ENCODE measurements at regions not wholly inside any gene's neighbourhood (a gene's known extent, or its start where the extent isn't known, plus 50 kb on each side); places are given as distances from the start of the nearest gene placed in this dataset.
"Not testable (repeated sequence)": the region's sequence is repeated elsewhere in the genome, so short reads cannot be mapped to it uniquely, and the experiment has no call there.

GRCh38 chr4:151459375-151459774 is 50.4 kb downstream of the FHIP1A start:
- no peak for DNase-seq

DNA sequence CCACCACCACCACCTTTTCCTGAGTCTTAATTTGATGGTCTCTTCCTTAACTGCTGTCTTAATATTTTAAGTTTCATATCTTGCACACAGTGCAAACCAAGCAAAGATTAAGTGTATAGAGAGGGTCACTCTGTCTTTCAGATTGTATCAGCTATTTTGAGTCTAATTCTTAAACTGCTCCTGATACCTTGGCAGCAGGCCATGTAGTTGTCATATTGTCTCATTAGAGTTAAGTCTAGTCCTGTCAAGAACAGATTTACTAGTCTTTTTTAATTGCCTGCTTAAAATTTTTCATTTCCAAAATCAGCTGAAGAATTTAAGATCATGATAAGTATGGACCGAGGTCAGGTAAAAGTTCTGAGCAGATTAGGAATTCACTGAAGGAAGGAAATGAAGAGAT is 51.5 kb downstream of the FHIP1A start:
- DNase-seq, result no peak

- peak; percentile 27 for DNase-seq
Observed at GRCh38 chr4:151462554-151462953, 53.6 kb downstream of the FHIP1A start.

- no peak for DNase-seq
Observed at GRCh38 chr4:151468715-151469696, 60.0 kb downstream of the FHIP1A start.

DNA sequence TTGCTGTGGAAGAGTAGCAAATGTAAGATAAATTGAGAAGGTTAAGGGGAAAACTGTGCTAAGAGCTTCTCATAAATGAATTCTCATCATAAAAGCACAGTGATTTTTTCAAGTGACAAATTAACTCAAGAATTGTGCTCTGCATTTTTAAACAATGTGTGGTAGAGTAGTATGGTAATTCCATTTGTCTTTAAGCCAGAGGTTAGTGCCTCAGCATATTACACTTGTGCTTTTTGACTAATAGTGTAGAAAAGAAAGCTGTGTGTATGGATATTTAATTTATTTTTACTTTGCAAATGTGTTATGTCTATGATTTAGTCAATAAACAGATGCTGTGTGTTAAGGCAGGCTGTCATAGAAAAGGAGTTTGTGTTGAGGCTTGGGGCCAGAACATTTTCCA is 61.0 kb downstream of the FHIP1A start:
- DNase-seq, result no peak

- no peak for DNase-seq
Observed at GRCh38 chr4:151471728-151472127, 62.8 kb downstream of the FHIP1A start.

- no peak for DNase-seq
Observed at GRCh38 chr4:151472297-151472696, 63.3 kb downstream of the FHIP1A start.

DNA sequence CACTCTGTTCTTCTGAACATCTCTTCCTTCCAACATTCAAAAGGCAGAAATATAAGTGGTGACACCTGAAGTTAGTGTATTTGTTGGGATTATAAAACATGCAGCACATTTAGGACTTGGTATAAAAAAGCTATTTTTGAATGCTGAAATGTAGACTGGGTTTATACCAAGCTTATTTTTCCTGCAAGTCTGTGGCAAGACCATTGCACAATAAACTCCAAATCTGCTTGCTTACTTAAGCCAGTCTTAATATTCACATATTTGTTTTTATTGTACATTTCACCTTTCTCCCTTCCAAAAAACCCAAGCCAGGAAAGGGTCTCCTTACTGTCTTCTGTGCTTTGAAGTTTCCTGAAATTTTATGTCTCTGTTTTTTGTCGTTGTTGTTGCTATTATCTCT is 63.7 kb downstream of the FHIP1A start:
- DNase-seq, result no peak

DNA sequence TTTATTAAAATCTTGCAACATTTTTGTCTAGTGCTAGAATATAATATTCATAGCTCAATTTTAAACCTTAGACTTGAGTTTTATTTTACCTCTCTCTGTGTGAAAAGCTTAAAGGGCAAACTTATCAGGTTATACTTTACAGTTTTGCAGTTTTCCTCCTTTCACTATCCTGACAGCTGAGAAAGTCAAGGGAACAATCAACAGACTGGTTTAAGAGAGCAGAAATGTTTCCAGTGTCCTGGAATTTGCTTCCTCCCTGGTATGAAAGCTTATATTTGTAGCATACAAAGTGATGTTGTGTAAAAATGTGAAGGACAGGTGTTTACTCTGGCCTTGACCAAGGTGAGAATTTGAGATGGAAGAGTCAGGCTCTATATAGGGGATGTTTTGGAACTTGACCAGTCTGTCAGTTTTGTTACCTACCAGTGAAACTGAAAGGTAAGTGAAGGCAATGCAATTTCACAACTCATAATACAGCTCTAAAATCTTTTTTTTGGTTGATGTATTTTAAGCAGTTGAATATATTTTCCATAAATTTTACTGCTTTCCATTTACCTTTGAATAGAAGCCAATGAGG is 64.6 kb downstream of the FHIP1A start:
- no peak for DNase-seq

GRCh38 chr4:151475035-151475714 is 66.2 kb downstream of the FHIP1A start:
- DNase-seq, result no peak

- DNase-seq, result no peak
Observed at GRCh38 chr4:151481813-151482212, 72.8 kb downstream of the FHIP1A start.

- DNase-seq, result no peak
Observed at GRCh38 chr4:151484396-151485102, 75.6 kb downstream of the FHIP1A start.

GRCh38 chr4:151485541-151486131 is 76.7 kb downstream of the FHIP1A start:
- no peak for DNase-seq

GRCh38 chr4:151486168-151486567 is 77.2 kb downstream of the FHIP1A start:
- DNase-seq, result no peak

DNA sequence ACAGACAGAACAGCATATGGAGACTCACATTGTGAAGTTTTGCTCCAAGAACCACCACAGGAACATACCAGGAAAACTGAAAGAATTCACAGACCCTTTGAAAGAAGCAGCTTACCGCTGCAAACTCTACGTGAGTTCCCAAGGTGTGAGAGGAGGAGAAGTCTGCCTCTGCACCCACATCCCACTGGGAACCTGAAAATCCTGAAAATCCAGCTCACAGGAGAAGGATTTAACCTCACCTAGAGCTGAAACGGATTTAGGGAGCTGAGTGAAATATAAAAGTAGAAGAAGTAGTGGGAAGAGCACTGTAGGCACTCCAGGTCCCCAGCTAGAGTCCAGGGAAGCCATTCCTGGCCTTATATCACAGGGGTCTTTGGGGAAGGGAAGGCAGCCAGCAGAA is 80.0 kb downstream of the FHIP1A start:
- no peak for DNase-seq

DNA sequence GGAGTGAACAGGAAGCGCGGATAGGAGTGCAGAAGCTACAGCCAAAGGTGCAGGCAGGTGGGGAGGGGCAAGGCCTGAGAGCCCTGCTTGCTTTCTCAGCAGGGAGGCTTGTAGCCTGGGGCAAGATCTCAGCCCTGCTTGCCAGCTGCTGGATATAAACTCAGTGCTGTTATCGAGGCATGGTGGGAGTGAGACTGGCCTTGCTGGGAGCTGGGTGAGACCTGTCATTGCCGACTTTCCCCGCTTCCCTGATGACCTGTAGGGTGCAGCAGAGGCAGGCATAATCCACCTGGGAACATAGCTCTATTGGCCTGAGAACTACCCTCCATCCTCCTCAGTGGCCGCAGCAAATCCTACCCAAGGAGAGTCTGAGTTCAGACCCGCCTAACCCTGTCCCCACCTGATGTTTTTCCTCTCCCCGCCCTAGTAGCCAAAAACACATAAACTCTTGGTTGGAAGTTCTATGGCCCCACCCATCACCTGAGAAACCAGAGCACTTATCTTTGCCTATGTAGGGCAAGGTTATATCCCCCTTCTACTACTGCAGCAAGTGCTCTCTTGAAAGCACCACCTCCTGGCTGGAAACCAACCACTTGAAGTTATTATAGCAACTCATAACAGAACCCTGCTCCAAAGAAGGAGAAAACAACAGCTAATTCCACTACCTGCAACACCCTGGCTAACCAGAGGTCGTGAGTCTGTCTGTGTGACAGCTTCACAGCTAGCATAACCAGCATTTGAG is 80.7 kb downstream of the FHIP1A start:
- no peak for DNase-seq

DNA sequence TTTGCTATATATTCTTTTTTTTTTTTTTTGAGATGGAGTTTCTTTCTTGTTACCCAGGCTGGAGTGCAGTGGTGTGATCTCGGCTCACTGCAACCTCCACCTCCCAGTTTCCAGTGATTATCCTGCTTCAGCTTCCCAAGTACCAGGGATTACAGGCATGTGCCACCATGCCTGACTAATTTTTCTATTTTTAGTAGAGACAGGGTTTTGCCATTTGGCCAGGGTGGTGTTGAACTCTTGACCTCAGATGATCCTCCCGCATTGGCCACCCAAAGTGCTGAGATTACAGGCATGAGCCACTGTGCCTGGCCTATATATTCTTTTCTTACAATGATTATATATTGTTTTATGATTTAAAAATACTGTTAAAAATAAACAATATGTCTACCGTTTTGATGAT is 86.6 kb downstream of the FHIP1A start:
- DNase-seq, result not testable (repeated sequence)

GRCh38 chr4:151511548-151511947 is 102.6 kb downstream of the FHIP1A start:
- not testable (repeated sequence) for DNase-seq

DNA sequence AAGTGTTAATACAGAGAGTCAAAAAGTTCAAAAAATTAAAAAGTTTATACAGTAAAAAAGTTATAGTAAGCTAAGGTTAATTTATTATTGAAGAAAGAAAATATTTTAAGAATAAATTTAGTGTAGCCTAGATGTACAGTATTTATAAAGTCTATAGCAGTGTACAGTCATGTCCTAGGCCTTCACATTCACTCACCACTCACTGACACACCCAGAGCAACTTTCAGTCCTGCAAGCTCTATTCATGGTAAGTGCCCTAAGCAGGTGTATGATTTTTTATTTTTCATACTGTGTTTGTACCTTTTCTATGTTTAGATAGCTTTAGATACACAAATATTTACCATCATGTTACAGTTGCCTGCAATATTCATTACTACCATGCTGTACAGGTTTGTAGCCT is 108.9 kb downstream of the FHIP1A start:
- no peak for DNase-seq

- no peak for DNase-seq
Observed at GRCh38 chr4:151518359-151518758, 109.4 kb downstream of the FHIP1A start.

DNA sequence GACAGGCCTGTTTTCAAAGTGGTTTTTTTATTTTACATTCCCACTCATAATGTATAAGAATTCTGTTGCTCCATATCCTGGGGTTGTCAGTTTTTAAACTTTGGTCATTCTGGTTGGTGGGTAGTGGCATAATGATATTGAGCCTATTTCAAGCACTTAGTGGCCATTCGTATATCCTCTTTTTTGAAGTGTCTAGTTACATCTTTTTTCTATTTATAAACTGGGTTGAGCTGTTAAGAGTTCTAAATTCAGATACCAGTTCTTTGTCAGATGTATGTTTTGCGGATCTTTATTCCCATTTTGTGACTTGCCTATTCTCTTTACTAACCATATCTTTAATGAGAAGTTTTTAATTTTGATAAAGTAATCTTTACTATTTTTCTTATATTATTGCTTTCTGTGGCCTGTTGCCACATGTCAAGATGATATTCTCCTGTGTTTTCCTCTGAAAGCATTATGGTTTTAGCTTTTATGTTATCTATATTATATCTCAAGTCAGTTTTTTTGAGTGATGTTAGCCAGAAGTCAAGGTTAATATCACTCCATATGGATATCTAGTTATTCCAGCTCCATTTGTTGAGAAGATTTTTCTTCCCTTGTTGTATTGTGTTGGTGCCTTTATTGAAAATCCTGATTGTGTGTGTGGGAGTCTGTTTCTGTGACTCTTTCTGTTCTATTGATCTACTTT is 110.9 kb downstream of the FHIP1A start:
- DNase-seq, result no peak
